Stimulated activated CD4-positive, alpha-beta T cell treated with anti-CD3 and anti-CD28 coated beads, Interleukin-2, amount 100 ng/mL, for 4 hours (primary cell): ENCODE measurements at regions not wholly inside any gene's neighbourhood (a gene's known extent, or its start where the extent isn't known, plus 50 kb on each side); places are given as distances from the start of the nearest gene placed in this dataset.
"Not testable (repeated sequence)": the region's sequence is repeated elsewhere in the genome, so short reads cannot be mapped to it uniquely, and the experiment has no call there.

ENCODE experiments used
- DNase-seq: peaks from one replicate; pipeline ENCODE4 v3.0.0-alpha.2; 2020; ENCODE audit warnings: low read depth

DNA sequence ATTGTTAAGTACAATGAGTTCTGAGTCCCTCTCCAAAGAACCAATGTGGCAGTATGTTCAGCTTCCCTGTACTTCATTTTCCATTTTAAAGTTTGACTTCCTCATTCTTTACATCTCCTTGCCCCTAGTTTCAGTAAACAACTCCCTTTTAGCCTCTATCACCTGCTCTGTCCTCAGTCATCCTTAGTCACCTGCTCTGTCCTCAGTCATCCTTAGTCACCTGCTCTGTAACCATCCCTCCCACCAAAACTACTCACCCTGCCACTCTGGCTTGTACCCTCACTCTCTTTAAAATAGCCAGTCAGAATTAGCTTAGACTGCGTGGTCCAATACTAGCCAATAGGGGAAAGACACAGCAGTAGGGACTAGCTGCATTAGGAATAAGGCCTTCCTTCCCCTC, 259.9 kb upstream of the TBL1XR1 start:
- DNase-seq, result not testable (repeated sequence)

DNA sequence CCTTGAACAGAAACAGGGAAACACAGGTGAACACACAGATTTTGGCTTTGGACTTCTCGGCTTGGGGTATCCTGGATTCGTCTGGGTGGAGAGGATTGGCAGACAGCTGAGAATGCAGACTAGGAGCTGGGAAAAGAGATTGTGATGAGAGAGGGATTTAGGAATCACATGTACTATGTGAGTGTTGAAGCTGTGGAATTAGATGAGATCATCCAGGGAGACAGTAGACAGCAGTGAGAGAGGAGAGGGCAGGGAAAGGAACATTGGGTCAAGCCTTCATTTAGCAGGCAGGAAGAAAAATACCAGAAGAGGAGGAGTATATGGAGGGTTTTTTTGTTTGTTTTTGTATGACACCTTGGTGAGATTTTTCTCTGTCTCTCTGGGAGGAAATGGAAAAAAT, 262.1 kb upstream of the TBL1XR1 start:
- no peak for DNase-seq

DNA sequence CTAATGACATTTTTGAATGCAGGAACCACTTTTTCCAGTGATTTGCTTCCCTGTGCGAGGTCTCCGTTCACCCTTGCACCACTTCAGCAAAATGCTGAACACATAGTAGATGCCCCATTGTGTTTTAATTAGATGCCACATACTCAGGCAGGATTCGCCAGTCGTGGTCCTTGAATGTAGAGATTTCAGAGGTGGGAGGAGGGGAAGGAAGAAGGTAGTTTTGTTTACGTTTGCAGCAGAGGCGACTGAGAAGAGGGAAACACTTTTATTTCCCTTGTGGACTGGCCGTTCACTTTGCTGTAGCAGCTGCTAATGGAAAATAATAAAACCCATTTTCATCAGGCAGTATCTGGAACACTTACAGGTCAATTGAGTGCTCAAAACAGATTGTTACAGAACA, 262.8 kb upstream of the TBL1XR1 start:
- no peak for DNase-seq

DNA sequence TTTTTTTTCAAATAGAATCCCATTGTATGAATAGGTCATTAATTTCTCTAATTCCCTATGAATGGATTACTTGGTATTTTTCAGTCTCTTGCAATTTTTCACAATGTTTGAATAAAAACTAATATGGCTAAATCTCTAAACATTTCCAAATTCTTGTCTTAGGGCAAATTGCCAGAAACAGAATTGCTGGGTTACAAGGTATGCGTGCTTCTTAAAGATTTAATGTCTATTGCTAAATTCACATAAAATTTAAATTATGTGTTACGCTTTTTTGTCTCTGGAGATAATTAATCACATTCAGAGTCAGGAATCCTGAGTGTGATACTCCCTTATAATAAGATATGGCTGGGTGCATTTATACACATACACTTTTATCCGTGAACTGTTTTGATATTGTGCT, 264.5 kb upstream of the TBL1XR1 start:
- no peak for DNase-seq

DNA sequence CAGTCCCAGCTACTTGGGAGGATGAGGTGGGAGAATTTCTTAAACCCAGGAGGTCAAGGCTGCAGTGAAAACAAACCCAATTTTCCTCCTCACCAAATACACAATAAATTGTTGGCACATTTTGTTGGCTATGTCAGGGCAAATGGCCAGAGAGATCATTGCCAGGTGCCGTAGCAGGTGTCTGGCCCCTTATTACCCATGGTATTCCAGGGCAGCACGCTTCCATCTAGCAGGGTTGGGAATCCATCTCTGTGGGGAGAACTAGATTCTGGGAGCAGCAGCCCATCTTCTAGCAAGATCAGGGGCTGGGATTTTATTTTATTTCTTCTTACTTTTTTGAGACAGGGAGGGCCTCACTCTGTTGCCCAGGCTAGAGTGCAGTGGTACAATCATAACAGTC, 266.1 kb upstream of the TBL1XR1 start:
- not testable (repeated sequence) for DNase-seq

DNA sequence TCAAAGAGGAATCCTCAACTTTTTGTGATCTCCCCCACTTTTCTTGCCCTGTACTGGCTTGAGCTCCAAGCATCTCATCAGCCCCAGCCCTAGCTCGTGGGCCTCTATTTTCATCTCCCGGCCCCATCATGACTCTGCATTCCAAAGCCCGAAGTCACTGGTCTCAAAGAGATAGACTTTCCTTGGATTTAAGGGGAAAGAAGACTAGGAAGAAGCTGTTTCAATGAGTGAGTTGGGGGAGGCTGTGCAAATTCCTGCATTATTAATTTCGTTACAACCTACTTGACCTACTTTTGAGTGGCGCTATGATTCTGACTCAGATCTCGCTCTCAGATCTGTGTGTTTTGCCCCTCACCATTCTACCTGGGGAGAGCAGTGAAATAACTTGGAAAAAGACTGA, 266.6 kb upstream of the TBL1XR1 start:
- no peak for DNase-seq

DNA sequence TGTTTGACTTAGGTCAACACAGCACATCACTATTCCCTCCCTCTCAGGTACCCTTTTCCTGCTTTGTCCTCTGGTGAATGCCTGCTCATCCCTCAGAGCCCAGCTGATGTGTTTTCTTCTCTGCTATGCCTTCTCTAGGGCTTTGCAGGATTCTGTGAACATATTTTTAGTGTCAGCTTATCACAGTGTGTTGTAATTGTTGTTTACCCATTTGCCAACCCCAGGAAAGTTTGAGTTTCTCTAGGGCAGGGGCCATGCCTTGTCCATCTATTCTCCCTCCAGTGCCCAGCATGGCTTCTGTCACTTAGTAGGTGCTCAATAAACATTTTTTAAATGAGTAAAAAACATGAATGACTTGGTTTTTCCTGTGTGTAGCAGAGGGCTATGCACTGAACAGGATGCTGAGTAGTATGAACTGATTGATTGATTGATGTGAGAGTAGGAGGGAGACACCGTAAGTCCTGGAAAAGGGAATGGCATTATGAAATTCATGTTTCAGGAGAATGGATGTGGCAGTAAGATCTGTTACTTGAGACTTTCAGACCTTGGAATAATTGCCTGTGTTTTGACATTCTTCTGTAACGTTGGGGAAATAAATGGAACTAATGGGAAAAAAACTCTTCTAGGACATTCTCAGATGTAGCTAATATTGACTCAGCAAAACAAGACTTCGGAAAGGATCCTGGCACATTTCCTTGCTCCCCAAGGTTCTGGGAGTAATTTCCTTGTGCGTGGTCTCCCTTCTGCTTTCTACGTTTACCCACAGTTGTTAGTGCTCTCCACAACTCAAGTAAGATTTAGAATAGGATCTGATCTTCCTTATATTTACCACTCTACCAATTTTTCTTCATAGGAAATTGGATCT, 267.3 kb upstream of the TBL1XR1 start:
- DNase-seq, result no peak

DNA sequence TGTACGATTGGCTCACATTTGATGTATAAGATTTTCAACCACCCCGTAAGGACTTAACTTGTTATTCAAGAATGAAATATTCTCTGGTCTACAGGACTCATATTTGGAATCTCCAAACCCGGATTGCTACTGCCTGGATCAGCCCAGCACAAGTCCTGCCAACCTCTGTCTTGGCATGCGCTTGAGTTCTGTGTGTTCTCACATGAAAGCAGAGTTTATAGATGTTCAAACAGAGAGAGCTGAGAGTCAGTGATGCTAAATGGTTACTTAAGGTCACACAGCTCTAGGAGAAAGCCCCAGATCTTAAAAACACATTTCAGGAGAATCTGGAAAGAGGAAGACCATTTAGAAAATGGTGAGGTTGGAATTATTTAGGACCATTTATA, 268.0 kb upstream of the TBL1XR1 start:
- DNase-seq, result no peak

DNA sequence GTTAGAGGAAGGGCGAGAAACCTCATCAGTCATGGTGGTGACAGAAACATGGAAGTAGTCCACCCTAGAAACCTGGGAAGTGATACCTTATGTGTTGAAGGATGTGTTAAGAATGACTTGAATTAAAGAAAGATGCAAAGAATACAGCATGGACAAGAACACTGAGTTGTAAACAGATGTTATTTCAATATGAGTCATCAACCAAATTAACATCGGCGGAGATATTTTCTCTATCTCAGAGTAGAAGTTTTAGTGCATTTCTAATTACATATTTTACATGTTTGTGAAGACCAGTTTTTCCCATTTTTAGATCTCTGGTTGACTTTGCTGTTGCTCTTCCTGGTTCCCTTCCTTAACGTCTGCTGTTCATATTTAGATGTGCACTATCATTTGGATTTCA, 268.8 kb upstream of the TBL1XR1 start:
- DNase-seq, result no peak

DNA sequence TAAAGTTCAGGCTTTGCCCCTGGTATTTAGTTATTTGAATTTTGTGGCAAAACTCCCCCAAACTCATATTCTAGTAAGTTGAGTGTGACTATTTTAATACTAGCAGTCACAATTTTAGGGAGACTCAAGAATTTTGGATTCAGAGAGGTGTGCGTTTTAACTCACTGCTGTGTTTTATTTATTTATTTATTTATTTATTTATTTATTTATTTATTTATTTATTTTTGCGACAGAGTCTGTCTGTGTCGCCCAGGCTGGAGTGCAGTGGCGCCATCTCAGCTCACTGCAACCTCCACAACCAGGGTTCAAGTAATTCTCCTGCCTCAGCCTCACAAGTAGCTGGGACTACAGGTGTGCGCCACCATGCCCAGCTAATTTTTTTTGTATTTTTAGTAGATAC, 269.3 kb upstream of the TBL1XR1 start:
- not testable (repeated sequence) for DNase-seq

DNA sequence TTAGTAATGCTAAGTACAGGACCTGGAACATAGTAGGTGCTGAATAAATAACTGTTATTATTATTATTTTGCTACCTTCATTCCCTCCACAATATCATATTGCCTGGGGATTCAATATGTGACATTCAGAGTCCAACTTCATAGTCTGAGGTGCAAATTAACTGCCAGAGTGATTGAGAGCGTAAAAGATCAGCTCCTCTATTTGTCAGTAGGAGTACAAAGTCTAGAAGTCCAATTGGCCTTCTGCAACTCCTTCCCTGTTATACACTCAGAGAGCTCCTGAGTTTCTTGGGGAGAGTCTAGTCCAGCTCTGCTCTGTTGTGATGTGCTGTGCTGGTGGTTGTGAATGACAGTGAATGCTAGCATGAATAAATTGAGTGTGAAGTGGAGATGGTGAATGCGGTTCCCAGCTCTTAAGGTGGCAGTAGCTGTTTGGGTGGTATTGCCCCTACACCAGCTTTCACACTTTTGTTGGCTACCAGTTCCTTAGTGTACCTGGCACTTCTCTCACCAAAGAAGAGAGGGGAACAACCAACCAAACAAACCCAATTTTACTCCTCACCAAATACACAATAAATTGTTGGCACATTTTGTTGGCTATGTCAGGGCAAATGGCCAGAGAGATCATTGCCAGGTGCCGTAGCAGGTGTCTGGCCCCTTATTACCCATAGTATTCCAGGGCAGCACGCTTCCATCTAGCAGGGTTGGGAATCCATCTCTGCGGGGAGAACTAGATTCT, 270.1 kb upstream of the TBL1XR1 start:
- no peak for DNase-seq

DNA sequence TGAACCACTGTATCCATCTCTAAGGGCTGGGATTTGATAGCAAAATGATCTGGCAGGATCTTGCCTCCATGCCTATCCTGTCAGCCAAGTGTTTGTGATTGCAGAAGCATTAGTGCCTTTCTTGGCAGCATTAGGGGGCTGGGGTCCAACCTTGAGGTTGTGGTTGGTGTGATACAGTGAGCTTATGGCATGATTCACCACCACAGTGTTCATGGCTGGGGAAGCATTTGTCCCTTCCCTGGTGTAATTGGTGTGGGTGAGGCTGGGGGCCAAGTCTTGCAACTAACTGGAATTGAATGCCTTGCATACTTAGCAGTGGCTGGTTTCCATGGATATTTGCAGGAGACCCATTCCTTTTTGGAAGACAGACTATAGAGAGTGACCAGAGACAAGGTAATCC, 271.0 kb upstream of the TBL1XR1 start:
- DNase-seq, result no peak

DNA sequence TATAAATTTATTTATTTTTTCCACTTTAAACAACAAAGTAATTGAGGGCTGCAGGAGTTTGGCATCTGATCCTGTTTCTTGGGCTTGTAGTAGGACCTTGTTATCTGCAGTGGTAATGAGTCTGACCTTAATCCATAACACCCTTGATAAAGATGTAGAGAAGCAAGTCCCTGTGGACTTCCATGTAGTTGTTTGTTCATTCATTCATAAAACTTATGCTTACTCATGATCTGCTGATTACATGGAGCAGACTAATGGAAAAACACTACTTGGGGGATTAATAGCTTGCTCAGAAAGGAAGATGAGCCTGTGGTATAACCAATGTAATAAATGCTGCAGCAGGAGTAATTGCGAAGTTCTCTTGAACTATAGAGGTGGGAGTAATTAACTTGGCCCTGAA, 271.5 kb upstream of the TBL1XR1 start:
- no peak for DNase-seq

DNA sequence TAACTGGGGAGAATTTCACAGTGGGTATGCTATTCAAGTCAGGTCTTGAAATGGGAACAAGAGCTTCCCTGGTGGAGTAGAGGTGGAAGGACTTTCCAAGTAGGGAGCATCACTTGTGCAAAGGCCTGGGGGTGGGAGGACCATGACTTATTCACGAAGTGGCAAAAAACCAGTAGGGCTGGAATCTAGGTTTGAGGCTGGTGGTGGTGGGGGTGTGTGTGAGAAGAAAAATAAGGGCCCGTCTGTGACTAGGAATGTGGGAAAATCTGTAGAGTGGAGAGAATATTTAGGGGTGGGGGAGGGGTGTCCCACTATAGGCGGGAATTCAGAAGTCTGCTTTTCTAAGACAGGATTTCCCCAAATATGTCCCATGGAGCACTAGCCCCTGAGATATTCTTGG, 271.9 kb upstream of the TBL1XR1 start:
- no peak for DNase-seq

DNA sequence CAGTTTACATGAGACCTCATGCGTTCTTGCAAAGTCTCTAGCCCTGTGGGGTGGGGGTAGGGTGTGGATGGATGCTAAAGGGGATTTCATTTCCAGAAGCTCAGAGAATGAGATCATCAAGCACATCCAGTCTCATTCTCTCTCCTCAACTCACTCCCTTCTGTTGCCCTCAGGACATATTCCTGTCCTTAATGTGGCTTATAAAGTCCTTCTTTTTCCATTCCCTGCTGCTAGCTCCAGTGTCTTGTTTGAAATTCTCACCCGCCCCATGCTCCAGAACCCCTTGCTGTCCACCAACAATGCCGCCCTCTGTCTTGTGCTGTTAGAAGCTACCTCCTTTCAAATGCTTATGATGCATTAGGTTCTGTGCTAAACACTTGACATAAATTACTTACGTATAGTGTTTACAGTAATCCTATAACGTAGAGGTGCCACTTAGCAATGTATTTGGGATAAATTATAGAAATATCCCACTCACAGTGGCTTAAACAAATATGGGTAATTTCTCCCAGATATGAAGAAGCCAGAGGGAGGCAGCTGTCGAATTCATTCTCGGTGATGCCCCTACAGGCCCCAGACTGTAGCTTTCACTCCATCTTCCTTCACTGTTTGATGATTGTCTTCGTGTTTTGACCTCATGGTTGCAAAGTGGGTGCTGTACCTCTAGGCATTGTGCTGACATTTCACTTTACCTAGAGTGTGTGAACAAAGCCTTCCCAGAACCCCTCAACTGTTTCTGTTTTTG, 273.1 kb upstream of the TBL1XR1 start:
- DNase-seq, result no peak

DNA sequence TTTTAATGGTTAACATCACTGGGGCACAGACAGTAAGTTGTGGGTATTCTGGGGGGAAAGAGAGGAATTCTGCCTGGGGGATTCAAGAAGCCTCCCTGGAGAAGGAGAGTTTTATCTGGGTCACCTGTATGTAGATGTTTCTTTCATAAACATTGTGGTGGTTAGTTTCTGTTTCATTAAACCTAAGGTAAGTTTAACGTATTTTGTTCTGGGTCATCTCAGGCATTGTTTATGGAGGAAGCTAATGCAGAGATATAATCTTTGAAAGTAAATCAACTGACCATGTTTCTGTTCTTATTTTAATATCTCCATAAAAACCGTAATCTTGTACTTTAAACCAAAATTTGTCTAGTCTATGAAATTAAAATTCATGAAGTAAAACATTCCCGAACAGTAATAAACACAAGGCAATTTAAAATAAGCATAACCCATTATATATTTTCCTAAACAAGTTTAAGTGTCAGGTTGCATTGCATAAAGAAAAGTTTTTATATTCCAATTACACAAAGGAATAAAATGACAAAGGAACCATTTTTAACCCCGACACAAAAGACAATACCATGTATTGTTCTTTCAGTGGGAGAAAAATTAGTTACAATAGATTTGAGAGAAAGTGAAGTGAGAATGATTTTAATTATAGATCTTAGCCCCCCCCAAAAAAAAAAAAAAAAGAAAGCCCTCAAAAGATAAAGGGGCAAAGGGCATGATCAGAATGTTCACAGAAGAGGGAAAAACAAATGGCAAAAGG, 274.6 kb upstream of the TBL1XR1 start:
- no peak for DNase-seq

DNA sequence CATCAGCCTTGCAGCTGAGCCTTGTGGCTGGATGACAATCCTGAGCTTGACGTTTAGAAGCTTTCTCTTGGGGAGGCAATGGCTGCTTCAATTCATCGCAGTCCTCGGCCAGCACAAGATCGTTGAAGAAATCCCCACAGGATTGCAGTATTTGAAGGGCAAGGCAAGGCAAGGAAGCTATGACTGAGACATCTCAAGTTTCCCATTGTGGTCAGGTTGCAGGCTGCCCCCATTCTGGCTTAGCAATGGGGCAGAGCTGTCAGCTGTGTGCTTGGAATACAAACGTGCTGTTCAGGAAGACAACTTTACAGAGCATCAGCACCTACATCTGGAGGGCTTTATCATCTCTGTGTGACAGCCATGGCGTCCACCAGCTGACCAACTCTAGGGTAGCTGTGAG, 275.9 kb upstream of the TBL1XR1 start:
- no peak for DNase-seq

DNA sequence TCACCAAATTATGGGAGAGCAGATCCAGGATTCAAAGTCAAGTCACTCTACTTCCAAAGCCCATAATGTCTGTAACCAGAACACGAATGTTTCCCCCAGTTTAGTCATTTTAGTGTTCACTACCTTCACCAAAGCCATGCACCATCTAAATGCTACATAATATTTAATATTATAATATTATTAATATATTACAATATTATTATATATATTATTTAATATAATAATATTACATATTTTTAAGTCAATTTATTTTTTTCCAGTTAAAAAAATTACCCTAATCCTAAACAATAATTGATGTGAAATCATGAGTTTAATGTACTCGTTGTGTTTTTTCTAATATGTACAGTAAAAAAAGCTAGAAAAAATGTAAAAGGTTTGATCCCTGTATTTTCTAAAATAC, 276.6 kb upstream of the TBL1XR1 start:
- no peak for DNase-seq

DNA sequence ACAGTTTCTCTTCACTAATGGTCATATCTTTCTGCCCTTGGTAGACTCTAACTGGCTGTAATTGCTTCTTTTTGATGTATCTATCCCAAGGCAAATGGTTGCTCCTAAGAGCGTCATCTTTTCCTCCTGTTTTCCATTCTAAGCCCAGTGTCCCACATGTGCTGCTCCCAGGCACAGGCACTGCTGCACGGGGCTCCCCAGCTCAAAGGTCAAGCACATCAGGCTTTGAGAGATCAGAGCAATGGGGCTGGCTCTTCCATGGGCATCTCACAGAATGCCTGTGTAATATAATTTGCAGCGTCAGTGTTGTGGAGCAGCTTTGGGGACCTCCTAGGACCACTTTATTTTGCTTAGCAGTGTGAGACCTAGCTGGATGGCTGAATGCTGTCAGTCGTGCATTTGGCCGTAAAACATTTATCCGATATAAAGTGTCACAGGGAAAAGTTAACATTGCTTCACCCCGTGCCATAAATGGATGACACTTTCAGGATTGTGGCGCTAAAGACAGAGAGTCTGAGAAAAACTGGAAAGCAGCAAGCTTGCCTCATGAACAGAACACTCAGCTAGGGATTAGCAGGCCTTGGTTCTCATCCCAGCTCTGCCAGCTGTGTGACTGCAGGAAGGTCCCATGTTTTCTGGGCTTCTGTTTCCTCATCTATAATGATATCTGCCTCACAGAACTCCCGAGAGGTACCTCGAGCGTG, 277.5 kb upstream of the TBL1XR1 start:
- no peak for DNase-seq

DNA sequence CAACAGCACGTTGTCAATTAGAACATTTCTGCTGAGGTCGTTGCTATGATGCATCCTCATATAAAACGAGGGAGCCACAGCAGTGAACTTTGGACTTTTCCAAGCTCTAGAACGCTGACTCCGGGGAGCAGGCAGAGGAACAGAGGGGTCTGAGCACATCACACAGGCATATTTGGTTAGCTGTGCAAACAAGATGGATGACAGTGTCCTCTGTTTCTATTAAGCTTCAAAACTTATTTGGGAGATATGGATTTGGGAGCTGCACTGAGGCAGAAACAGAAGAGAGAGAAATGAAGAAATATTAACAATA, 278.0 kb upstream of the TBL1XR1 start:
- no peak for DNase-seq

DNA sequence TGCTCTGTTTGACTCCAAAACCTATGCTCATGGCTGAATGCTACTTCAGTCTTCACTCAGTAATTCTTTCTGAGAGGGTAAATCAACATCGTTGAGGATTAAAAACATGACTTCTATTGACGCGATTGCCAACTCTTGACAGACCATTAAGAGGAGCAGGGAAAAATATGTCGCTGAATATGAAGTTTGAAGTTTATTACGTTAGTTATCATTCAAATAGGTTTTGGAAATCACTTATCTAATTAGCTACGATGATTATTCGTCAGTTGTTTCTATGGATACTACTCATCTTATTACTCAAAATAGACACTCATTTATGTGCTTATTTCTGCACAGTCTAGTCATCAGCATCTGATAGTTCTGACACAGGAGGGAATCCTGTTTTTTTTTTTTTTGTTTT, 279.2 kb upstream of the TBL1XR1 start:
- DNase-seq, result no peak

DNA sequence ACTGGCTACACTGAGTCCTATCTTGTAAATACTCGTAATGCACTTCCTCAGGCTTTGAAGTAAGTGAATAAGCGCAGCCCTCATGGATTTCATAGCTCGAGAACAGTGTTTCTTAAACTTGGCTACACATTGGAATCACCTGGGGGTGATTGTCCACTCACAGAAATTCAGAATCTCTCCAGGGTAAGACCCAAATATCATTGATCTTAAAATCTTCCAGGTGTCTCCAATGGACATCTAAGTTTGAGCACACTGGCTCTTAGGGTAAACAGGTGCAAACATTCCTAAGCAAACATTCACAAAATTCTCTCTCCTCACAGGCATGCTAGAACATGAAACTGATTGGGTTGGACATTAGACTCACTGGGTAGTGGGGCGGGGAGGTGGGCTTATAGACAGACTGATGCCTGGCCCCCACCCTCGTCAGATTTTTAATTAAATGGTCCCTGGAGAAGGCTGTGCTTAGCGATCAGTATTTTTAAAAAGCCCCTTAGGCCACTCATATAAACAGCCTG, 279.7 kb upstream of the TBL1XR1 start:
- DNase-seq, result no peak
